ENCODE measurements at regions not wholly inside any gene's neighbourhood (a gene's known extent, or its start where the extent isn't known, plus 50 kb on each side); places are given as distances from the start of the nearest gene placed in this dataset.

DNA sequence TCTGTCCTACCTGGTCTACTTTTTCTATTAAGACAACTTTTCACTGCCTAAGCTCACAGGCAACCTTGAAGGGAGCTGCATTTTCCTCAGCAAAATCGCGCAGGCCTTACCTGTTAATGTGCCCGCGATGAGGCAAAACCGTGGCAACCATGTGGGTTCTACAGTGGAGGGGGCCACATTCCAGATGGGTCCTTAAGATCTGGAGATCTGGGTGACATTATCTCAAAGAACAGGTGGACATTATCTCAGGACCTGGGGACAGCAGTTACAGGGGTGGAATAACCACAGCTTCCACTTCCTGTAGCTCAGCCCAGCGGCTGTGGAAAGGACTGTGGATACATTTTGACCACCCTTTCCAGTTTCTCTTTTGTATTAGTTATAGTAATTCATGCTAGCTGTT is 112.8 kb upstream of the PTCH1 start:
- TF ChIP-seq, protein P1, sequence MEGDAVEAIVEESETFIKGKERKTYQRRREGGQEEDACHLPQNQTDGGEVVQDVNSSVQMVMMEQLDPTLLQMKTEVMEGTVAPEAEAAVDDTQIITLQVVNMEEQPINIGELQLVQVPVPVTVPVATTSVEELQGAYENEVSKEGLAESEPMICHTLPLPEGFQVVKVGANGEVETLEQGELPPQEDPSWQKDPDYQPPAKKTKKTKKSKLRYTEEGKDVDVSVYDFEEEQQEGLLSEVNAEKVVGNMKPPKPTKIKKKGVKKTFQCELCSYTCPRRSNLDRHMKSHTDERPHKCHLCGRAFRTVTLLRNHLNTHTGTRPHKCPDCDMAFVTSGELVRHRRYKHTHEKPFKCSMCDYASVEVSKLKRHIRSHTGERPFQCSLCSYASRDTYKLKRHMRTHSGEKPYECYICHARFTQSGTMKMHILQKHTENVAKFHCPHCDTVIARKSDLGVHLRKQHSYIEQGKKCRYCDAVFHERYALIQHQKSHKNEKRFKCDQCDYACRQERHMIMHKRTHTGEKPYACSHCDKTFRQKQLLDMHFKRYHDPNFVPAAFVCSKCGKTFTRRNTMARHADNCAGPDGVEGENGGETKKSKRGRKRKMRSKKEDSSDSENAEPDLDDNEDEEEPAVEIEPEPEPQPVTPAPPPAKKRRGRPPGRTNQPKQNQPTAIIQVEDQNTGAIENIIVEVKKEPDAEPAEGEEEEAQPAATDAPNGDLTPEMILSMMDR (conservative IDR thresholded peaks at IDR 0.05; ENCODE audit: low read length), result no peak
- H3K4me3 ChIP-seq (ENCODE audit: low read length), result no peak overlapping the region
- DNase-seq (ENCODE audit: low read depth), result no peak

DNA sequence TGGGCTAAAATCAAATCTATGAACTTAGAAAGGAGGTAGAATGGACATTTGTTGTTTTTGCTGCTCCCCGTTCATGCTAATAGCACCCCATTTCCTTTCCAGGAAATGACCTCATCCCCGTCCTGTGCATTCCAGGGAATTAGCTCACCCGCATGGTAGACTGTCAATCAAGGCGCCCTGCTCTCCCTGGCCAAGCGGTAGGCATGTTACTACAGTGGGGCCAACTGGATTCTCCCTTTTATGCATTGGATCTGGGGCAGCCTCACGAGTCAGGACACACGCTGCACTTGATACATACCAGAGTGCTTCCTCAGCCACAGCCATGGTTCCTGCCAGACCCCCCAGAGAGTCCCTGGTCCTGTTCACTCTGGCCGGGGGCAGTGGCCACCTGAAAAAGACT is 111.0 kb upstream of the PTCH1 start:
- no peak overlapping the region for H3K4me3 ChIP-seq (ENCODE audit: low read length)
- TF ChIP-seq, protein P1 (conservative IDR thresholded peaks at IDR 0.05; ENCODE audit: low read length), result no peak
- no peak for DNase-seq (ENCODE audit: low read depth)

DNA sequence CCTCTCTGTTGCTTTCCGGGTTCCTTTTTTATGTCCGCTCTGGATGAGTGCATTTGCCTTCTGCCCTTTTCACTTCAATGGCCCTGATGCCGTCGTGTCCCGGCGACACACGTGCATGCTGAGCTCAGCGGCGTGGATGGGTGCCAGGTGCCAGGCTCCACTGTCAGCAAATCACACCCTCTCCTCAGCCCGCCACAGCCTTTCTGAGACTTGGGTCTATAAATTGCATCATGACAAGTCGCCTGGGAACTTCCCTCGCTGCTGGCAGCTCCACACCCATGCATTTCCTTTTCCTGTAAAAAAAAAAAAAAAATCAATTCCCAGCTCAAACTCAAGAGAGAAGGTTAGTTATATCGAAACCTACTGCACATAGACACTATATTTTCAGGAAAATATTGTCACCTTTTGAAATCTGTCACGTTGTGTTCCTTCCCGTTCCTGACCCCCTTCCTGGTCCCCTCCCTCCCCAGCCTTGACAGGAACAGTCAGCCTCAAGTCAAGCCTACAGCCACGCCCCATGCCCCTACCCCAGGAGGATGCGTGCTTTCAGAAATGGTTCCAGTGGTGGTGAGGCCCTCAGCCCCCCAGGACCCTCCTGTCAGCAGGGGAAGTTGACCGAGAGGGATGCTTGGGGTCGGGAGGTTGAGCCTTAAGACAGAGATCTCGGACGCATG is 110.3 kb upstream of the PTCH1 start:
- no peak for DNase-seq (ENCODE audit: low read depth)
- TF ChIP-seq, protein P1 (conservative IDR thresholded peaks at IDR 0.05; ENCODE audit: low read length), result no peak
- no peak overlapping the region for H3K4me3 ChIP-seq (ENCODE audit: low read length)

DNA sequence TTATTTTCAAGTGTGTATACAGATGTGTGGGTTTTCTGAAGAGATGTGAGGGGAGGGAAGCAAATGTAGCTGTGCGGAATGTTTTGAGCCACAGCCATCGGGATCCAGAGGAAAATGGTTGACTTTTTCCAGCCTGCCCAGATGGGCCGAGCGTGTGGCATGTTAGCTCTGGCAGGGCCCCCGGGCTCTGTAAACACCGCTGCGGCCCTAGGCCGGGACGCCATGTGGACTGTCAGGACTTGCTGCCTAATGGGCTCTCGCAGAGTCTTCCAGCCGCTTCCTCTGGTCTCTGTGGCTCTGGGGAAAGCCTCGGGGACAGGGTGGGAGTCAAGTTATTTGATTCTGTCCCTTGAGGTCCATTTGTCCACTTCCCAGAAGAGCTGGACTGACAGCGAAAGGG is 109.6 kb upstream of the PTCH1 start:
- TF ChIP-seq, protein P1 (conservative IDR thresholded peaks at IDR 0.05; ENCODE audit: low read length), result no peak
- DNase-seq (ENCODE audit: low read depth), result no peak
- no peak overlapping the region for H3K4me3 ChIP-seq (ENCODE audit: low read length)

DNA sequence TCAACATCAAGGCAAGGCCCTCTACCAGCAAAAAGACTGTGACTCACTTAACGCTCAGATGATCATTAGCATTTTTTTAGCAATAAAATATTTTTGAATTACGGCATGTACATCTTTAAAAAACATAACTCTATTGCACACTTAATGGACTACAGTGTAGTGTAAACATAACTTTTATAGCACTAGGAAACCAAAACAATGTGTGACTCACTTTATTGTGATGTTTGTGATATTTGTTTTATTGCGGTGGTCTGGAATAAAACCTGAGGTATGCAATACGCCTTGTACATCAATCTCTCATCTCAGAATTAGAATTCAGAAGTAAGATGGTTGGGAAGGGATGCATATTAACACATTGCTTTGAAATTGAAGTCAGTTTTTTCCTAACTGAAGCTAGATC is 106.9 kb upstream of the PTCH1 start:
- DNase-seq (ENCODE audit: low read depth), result peak; percentile 15
- H3K4me3 ChIP-seq (ENCODE audit: low read length), result no peak overlapping the region
- TF ChIP-seq, protein P1 (conservative IDR thresholded peaks at IDR 0.05; ENCODE audit: low read length), result no peak

DNA sequence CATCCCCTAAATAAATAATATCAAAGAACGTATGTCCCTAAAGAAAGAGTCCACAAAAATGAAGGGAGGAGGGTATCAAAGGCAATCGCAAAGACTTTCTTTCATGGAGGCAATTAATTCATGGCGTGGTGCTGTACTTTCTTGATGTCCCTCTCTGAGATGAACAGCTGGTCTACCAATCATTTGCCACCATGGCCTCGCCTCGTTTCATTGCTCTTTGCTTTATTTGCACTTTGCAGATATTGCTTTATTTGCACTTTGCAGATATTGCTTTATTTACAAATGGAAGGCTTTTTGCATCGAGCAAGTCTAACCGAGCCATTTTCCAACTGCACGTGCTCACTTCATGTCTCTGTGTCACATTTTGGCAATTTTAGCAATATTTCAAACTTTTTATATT is 104.0 kb upstream of the PTCH1 start:
- TF ChIP-seq, protein P1 (conservative IDR thresholded peaks at IDR 0.05; ENCODE audit: low read length), result no peak
- H3K4me3 ChIP-seq (ENCODE audit: low read length), result no peak overlapping the region
- DNase-seq (ENCODE audit: low read depth), result no peak

DNA sequence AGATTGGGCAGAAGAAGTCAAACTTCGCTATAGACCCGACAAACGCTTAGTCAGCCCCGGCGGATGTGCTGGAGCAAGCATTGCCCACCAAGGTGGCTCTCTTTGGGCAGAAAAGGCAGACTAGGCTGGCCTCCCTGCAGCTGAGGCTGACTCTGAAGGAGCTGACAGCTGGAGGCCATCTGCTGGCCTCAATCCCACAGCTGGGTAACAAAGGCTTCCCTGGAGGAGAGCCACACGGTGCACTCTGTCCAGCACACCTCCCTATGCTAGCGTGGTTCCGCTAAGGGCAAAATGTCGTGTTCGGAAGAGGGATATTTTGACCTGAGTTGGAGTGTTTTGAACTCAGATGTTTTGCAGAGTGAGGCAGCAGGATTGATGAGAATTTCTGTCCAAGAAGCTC is 103.5 kb upstream of the PTCH1 start:
- TF ChIP-seq, protein P1 (conservative IDR thresholded peaks at IDR 0.05; ENCODE audit: low read length), result no peak
- no peak overlapping the region for H3K4me3 ChIP-seq (ENCODE audit: low read length)
- peak; percentile 3 for DNase-seq (ENCODE audit: low read depth)

Measured in AG10803 (cell line).